Liver (tissue), 8 donors: ENCODE measurements at regions not wholly inside any gene's neighbourhood (a gene's known extent, or its start where the extent isn't known, plus 50 kb on each side); places are given as distances from the start of the nearest gene placed in this dataset.

Experiments
- DNase-seq: peaks from one replicate; pipeline ENCODE4 v3.0.0-alpha.2; 2017; ENCODE audit warnings: low spot score
- H3K27ac ChIP-seq, 2 donors: one replicate each; pipeline ENCODE4 v1.7.0; 2013; ENCODE audit warnings: inconsistent platforms in 2 of 2, low read length in 2 of 2, control low read depth in 1 of 2, low read depth in 1 of 2, mild to moderate bottlenecking in 1 of 2
- H3K27me3 ChIP-seq, 4 donors: one replicate each; pipeline versions ENCODE4 v1.6.1 to v1.7.0; 2013; ENCODE audit warnings: low read length in 3 of 4, inconsistent platforms in 1 of 4, mild to moderate bottlenecking in 1 of 4, moderate library complexity in 1 of 4; ENCODE audit not compliant: control insufficient read depth in 4 of 4, insufficient read depth in 4 of 4
- H3K36me3 ChIP-seq, 4 donors: one replicate each; pipeline versions ENCODE4 v1.6.1 to v1.7.0; 2013; ENCODE audit warnings: low read length in 3 of 4, mild to moderate bottlenecking in 3 of 4, low read depth in 1 of 4, moderate library complexity in 1 of 4; ENCODE audit not compliant: control insufficient read depth in 4 of 4, insufficient read depth in 3 of 4
- H3K4me1 ChIP-seq, 4 donors: one replicate each; pipeline versions ENCODE4 v1.6.1 to v1.7.0; 2013; ENCODE audit warnings: low read length in 3 of 4, mild to moderate bottlenecking in 3 of 4, moderate library complexity in 1 of 4; ENCODE audit not compliant: control insufficient read depth in 4 of 4, insufficient read depth in 4 of 4
- H3K4me3 ChIP-seq, 3 donors: one replicate each; pipeline versions ENCODE4 v1.6.1 to v1.7.0; 2013; ENCODE audit warnings: low read length in 3 of 3, control low read depth in 1 of 3, low read depth in 1 of 3, mild to moderate bottlenecking in 1 of 3
- H3K9ac ChIP-seq, 2 donors: one replicate each; pipeline ENCODE4 v1.7.0; 2013; ENCODE audit warnings: low read length in 2 of 2, mild to moderate bottlenecking in 2 of 2, moderate library complexity in 2 of 2, control low read depth in 1 of 2, low read depth in 1 of 2
- H3K9me3 ChIP-seq, 4 donors: one replicate each; pipeline versions ENCODE4 v1.6.1 to v1.7.0; 2013; ENCODE audit warnings: low read length in 3 of 4; ENCODE audit not compliant: control insufficient read depth in 4 of 4
- ATF3 ChIP-seq: IDR thresholded peaks from 2 replicates; pipeline ENCODE4 v1.6.1; 2016; ENCODE audit warnings: antibody characterized with exemption
- EGR1 ChIP-seq, 2 donors: IDR thresholded peaks; 2 replicates each; pipeline ENCODE4 v1.6.1; 2016 to 2018; ENCODE audit warnings: antibody characterized with exemption in 2 of 2, low read depth in 2 of 2
- FOXA1 ChIP-seq: IDR thresholded peaks from 2 replicates; pipeline ENCODE4 v1.6.1; 2016; ENCODE audit warnings: antibody characterized with exemption
- FOXA2 ChIP-seq: IDR thresholded peaks from 2 replicates; pipeline ENCODE4 v1.6.1; 2016; ENCODE audit warnings: antibody characterized with exemption
- GABPA ChIP-seq, 2 donors: IDR thresholded peaks in 1 of 2; conservative IDR thresholded peaks in 1 of 2; 2 replicates each; pipeline ENCODE4 v1.6.1; 2016; ENCODE audit warnings: antibody characterized with exemption in 2 of 2, mild to moderate bottlenecking in 1 of 2, moderate library complexity in 1 of 2
- HNF4A ChIP-seq, 2 donors: conservative IDR thresholded peaks; 2 replicates each; pipeline ENCODE4 v1.6.1; 2016; ENCODE audit warnings: antibody characterized with exemption in 2 of 2, mild to moderate bottlenecking in 2 of 2
- JUND ChIP-seq, 2 donors: IDR thresholded peaks; 2 replicates each; pipeline ENCODE4 v1.6.1; 2016; ENCODE audit warnings: antibody characterized with exemption in 2 of 2
- NR2F2 ChIP-seq: IDR thresholded peaks from 2 replicates; pipeline ENCODE4 v1.6.1; 2016; ENCODE audit warnings: antibody characterized with exemption
- RAD21 ChIP-seq, 2 donors: IDR thresholded peaks; 2 replicates each; pipeline ENCODE4 v1.6.1; 2016; ENCODE audit warnings: antibody characterized with exemption in 2 of 2, mild to moderate bottlenecking in 2 of 2
- RXRA ChIP-seq, 2 donors: IDR thresholded peaks; 2 replicates each; pipeline ENCODE4 v1.6.1; 2017 to 2018; ENCODE audit warnings: antibody characterized with exemption in 2 of 2, mild to moderate bottlenecking in 1 of 2
- SP1 ChIP-seq: IDR thresholded peaks from 2 replicates; pipeline ENCODE4 v1.6.1; 2018; ENCODE audit warnings: antibody characterized with exemption, mild to moderate bottlenecking
- TAF1 ChIP-seq: conservative IDR thresholded peaks from 2 replicates; pipeline ENCODE4 v1.6.1; 2016; ENCODE audit warnings: antibody characterized with exemption, mild to moderate bottlenecking
- YY1 ChIP-seq: IDR thresholded peaks from 2 replicates; pipeline ENCODE4 v1.6.1; 2016; ENCODE audit warnings: antibody characterized with exemption, mild to moderate bottlenecking
- WGBS: extraction: QIAGEN DNeasy Blood & Tissue Kit; methylation state at CpG from one replicate; pipeline ENCODE4 v1.1.7; 2013; 5-methylcytosine and 5-hydroxymethylcytosine counted together
- TF ChIP-seq, protein P1 (sequence below): IDR thresholded peaks from 2 replicates; pipeline ENCODE4 v1.6.1; 2016; ENCODE audit warnings: antibody characterized with exemption
- TF ChIP-seq, protein P2 (sequence below): fragments of 150-350 bp; IDR thresholded peaks from 2 replicates; pipeline ENCODE4 v1.5.1; 2017; ENCODE audit warnings: improper control_type of control experiment, low read depth, low read length; ENCODE audit not compliant: missing input control
- TF ChIP-seq, protein P3 (sequence below): IDR thresholded peaks from 2 replicates; pipeline ENCODE4 v1.6.1; 2016; ENCODE audit warnings: antibody characterized with exemption, mild to moderate bottlenecking
- donor health status: healthy.
- donor health status: healthy.
- donor health status: healthy.
- donor health status: healthy.
- donor health status: healthy.

GRCh38 chr4:29319663-29320340, 1400.4 kb upstream of the PCDH7 start (continued):
- TF ChIP-seq, protein P1, sequence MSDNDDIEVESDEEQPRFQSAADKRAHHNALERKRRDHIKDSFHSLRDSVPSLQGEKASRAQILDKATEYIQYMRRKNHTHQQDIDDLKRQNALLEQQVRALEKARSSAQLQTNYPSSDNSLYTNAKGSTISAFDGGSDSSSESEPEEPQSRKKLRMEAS: no peak
- TF ChIP-seq GABPA (IDR thresholded peaks at IDR 0.05 in 1 of 2, conservative IDR thresholded peaks at IDR 0.05 in 1 of 2): no peak

GRCh38 chr4:29320947-29321620, 1399.1 kb upstream of the PCDH7 start:
- DNase-seq: no peak
- Histone ChIP-seq H3K9ac (no peak overlapping the region), H3K27me3 (no peaks in the 10 kb centered on the region), H3K9me3 (no peaks in the 10 kb centered on the region), H3K36me3 (no peaks in the 10 kb centered on the region), H3K4me3 (no peak overlapping the region), H3K4me1 (no peaks in the 10 kb centered on the region), H3K27ac (no peak overlapping the region)
- TF ChIP-seq, protein P1: no peak
- no peak for TF ChIP-seq NR2F2
- no peak for TF ChIP-seq YY1
- TF ChIP-seq EGR1 (IDR thresholded peaks at IDR 0.05; ENCODE audit: low read depth in 2 of 2): no peak
- TF ChIP-seq FOXA1: no peak
- no peak for TF ChIP-seq TAF1
- TF ChIP-seq, protein P2, sequence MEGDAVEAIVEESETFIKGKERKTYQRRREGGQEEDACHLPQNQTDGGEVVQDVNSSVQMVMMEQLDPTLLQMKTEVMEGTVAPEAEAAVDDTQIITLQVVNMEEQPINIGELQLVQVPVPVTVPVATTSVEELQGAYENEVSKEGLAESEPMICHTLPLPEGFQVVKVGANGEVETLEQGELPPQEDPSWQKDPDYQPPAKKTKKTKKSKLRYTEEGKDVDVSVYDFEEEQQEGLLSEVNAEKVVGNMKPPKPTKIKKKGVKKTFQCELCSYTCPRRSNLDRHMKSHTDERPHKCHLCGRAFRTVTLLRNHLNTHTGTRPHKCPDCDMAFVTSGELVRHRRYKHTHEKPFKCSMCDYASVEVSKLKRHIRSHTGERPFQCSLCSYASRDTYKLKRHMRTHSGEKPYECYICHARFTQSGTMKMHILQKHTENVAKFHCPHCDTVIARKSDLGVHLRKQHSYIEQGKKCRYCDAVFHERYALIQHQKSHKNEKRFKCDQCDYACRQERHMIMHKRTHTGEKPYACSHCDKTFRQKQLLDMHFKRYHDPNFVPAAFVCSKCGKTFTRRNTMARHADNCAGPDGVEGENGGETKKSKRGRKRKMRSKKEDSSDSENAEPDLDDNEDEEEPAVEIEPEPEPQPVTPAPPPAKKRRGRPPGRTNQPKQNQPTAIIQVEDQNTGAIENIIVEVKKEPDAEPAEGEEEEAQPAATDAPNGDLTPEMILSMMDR: no peak
- no peak for TF ChIP-seq ATF3
- no peak for TF ChIP-seq HNF4A (conservative IDR thresholded peaks at IDR 0.05)
- no peak for TF ChIP-seq GABPA (IDR thresholded peaks at IDR 0.05 in 1 of 2, conservative IDR thresholded peaks at IDR 0.05 in 1 of 2)
- no peak for TF ChIP-seq RAD21 (IDR thresholded peaks at IDR 0.05)
- TF ChIP-seq, protein P3, sequence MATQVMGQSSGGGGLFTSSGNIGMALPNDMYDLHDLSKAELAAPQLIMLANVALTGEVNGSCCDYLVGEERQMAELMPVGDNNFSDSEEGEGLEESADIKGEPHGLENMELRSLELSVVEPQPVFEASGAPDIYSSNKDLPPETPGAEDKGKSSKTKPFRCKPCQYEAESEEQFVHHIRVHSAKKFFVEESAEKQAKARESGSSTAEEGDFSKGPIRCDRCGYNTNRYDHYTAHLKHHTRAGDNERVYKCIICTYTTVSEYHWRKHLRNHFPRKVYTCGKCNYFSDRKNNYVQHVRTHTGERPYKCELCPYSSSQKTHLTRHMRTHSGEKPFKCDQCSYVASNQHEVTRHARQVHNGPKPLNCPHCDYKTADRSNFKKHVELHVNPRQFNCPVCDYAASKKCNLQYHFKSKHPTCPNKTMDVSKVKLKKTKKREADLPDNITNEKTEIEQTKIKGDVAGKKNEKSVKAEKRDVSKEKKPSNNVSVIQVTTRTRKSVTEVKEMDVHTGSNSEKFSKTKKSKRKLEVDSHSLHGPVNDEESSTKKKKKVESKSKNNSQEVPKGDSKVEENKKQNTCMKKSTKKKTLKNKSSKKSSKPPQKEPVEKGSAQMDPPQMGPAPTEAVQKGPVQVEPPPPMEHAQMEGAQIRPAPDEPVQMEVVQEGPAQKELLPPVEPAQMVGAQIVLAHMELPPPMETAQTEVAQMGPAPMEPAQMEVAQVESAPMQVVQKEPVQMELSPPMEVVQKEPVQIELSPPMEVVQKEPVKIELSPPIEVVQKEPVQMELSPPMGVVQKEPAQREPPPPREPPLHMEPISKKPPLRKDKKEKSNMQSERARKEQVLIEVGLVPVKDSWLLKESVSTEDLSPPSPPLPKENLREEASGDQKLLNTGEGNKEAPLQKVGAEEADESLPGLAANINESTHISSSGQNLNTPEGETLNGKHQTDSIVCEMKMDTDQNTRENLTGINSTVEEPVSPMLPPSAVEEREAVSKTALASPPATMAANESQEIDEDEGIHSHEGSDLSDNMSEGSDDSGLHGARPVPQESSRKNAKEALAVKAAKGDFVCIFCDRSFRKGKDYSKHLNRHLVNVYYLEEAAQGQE: no peak
- no peak for TF ChIP-seq SP1
- WGBS: 72% methylated on average over 6 of the region's 6 CpGs

DNA sequence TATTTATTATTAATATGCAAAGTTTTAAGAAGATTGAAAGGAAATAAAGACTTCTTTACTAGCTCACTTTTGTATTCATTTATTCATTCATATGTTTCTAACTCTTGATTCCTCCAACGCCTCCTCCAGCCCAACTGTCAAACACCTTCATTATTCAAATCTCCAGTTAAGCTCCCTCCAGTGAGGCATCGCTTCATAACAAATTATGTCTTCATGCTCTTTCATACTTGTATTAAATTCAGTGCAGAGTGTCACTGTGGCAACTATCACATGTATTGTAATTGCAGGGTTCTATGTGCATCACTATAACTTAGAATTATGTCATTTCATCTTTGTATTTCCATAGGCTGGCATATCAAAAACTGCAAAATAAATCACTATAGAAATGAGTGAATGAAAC, 1394.2 kb upstream of the PCDH7 start:
- H3K27ac ChIP-seq: no peak overlapping the region
- 74% methylated on average over 2 of the region's 2 CpGs for WGBS
- H3K9me3 ChIP-seq: no peaks in the 10 kb centered on the region
- no peaks in the 10 kb centered on the region for H3K4me1 ChIP-seq
- no peak overlapping the region for H3K9ac ChIP-seq
- DNase-seq: no peak
- no peaks in the 10 kb centered on the region for H3K36me3 ChIP-seq
- no peaks in the 10 kb centered on the region for H3K27me3 ChIP-seq
- H3K4me3 ChIP-seq: no peak overlapping the region
- TF ChIP-seq NR2F2 (no peak), RXRA (IDR thresholded peaks at IDR 0.05) (no peak), RAD21 (IDR thresholded peaks at IDR 0.05) (no peak), JUND (IDR thresholded peaks at IDR 0.05) (no peak), TAF1 (no peak), GABPA (IDR thresholded peaks at IDR 0.05 in 1 of 2, conservative IDR thresholded peaks at IDR 0.05 in 1 of 2) (no peak), FOXA2 (no peak), YY1 (no peak)
- TF ChIP-seq, protein P1: no peak
- TF ChIP-seq, protein P3: no peak
